SK-N-SH (cell line): ENCODE measurements at regions not wholly inside any gene's neighbourhood (a gene's known extent, or its start where the extent isn't known, plus 50 kb on each side); places are given as distances from the start of the nearest gene placed in this dataset.

Experiments
- CTCF ChIA-PET: fragments of 300-600, 350-600 bp; formaldehyde crosslinking; extraction: SDS; loops from one replicate; lab custom pipeline; 2021; lab: Yijun Ruan, JAX
- POLR2A ChIA-PET: fragments of 350-600 bp; sonication (Branson Sonifier 250); formaldehyde crosslinking; extraction: SDS; loops from one replicate; lab custom pipeline; 2020; ENCODE audit warnings: antibody characterized with exemption, inconsistent platforms; lab: Yijun Ruan, JAX
- DNase-seq: peaks from one replicate; pipeline ENCODE4 v3.0.0; 2012
- H2AFZ ChIP-seq: fragments of 200-600 bp; sonication (generic); 2 replicates; pipeline ENCODE4 v1.8.1; 2016; ENCODE audit warnings: antibody characterized with exemption, mild to moderate bottlenecking, low read depth
- H3F3A ChIP-seq: fragments of 200-600 bp; sonication (generic); replicated peaks from 2 replicates; pipeline ENCODE3; 2016; ENCODE audit warnings: antibody characterized with exemption, mild to moderate bottlenecking; ENCODE audit not compliant: insufficient read depth
- H3K27ac ChIP-seq, 2 experiments: fragments of 200-500 bp in 1 of 2; fragments of 200-600 bp in 1 of 2; sonication (Bioruptor generic) in 1 of 2; sonication (generic), shearing (Covaris generic) in 1 of 2; 2 replicates each; pipeline versions ENCODE4 v1.5.1 to v1.6.1; 2014 to 2016; ENCODE audit warnings: low read depth in 2 of 2, inconsistent platforms in 1 of 2, low read length in 1 of 2, mild to moderate bottlenecking in 1 of 2, mixed read lengths in 1 of 2
- H3K27me3 ChIP-seq: fragments of 200-600 bp; sonication (generic), shearing (Covaris generic); 2 replicates; pipeline ENCODE4 v1.6.1; 2016; ENCODE audit warnings: mixed run types; ENCODE audit not compliant: insufficient read depth
- H3K36me3 ChIP-seq, 2 experiments: fragments of 200-500 bp in 1 of 2; fragments of 200-600 bp in 1 of 2; sonication (Bioruptor generic) in 1 of 2; sonication (generic) in 1 of 2; replicated peaks in 1 of 2; 2 replicates each; pipeline versions ENCODE3 to v1.5.1; 2014 to 2016; ENCODE audit warnings: low read length in 1 of 2, mild to moderate bottlenecking in 1 of 2; ENCODE audit not compliant: insufficient read depth in 2 of 2, control insufficient read depth in 1 of 2
- H3K4me1 ChIP-seq, 2 experiments: fragments of 200-500 bp in 1 of 2; fragments of 200-600 bp in 1 of 2; sonication (Bioruptor generic) in 1 of 2; sonication (generic), shearing (Covaris generic) in 1 of 2; 2 replicates each; pipeline versions ENCODE4 v1.5.1 to v1.6.1; 2014 to 2016; ENCODE audit warnings: low read depth in 1 of 2, low read length in 1 of 2, mixed run types in 1 of 2; ENCODE audit not compliant: insufficient read depth in 2 of 2, control insufficient read depth in 1 of 2
- H3K4me2 ChIP-seq: fragments of 200-600 bp; sonication (generic), shearing (Covaris generic); 2 replicates; pipeline ENCODE4 v1.6.1; 2017; ENCODE audit warnings: mixed run types
- H3K4me3 ChIP-seq, 2 experiments: fragments of 200-500 bp in 1 of 2; fragments of 200-600 bp in 1 of 2; sonication (Bioruptor generic) in 1 of 2; sonication (generic), shearing (Covaris generic) in 1 of 2; 2 replicates each; pipeline versions ENCODE4 v1.5.1 to v1.8.1; 2014 to 2016; ENCODE audit warnings: low read depth in 2 of 2, inconsistent platforms in 1 of 2, low read length in 1 of 2, mild to moderate bottlenecking in 1 of 2, mixed read lengths in 1 of 2, moderate library complexity in 1 of 2
- H3K79me2 ChIP-seq: fragments of 200-600 bp; sonication (generic); 2 replicates; pipeline ENCODE4 v1.8.1; 2017; ENCODE audit warnings: mild to moderate bottlenecking; ENCODE audit not compliant: insufficient read depth
- H3K9ac ChIP-seq: fragments of 200-600 bp; sonication (generic); 2 replicates; pipeline ENCODE4 v1.6.1; 2017; ENCODE audit warnings: mixed run types
- H3K9me2 ChIP-seq: fragments of 200-600 bp; sonication (generic); 2 replicates; pipeline ENCODE4 v1.6.1; 2017; ENCODE audit warnings: mixed run types
- H3K9me3 ChIP-seq: fragments of 200-600 bp; sonication (generic); 2 replicates; pipeline ENCODE4 v1.6.1; 2017; ENCODE audit warnings: mixed run types, mild to moderate bottlenecking, moderate library complexity
- H4K20me1 ChIP-seq: fragments of 200-600 bp; sonication (generic); 2 replicates; pipeline ENCODE4 v1.6.1; 2017; ENCODE audit warnings: mild to moderate bottlenecking, mixed run types; ENCODE audit not compliant: insufficient read depth
- CHD2 ChIP-seq: fragments of 150-350 bp; IDR thresholded peaks from 2 replicates; pipeline ENCODE4 v1.6.1; 2018; ENCODE audit warnings: low read length; ENCODE audit not compliant: partially characterized antibody
- FOXJ3 ChIP-seq: sonication (generic); formaldehyde crosslinking; IDR thresholded peaks from 2 replicates; pipeline ENCODE4 v1.5.1; 2020; ENCODE audit warnings: mild to moderate bottlenecking, missing genetic modification reagents
- FOXM1 ChIP-seq: IDR thresholded peaks from 2 replicates; pipeline ENCODE4 v1.4.0; 2012; ENCODE audit warnings: low read depth, mild to moderate bottlenecking
- NFIC ChIP-seq: IDR thresholded peaks from 2 replicates; pipeline ENCODE4 v1.4.0; 2012; ENCODE audit warnings: borderline replicate concordance
- NRF1 ChIP-seq: IDR thresholded peaks from 2 replicates; pipeline ENCODE4 v1.6.1; 2012; ENCODE audit warnings: low read depth, mild to moderate bottlenecking, low read length
- POLR2AphosphoS5 ChIP-seq: IDR thresholded peaks from 2 replicates; pipeline ENCODE4 v1.6.1; 2012; ENCODE audit warnings: low read depth, low read length
- RAD21 ChIP-seq: IDR thresholded peaks from 2 replicates; pipeline ENCODE4 v1.6.1; 2012; ENCODE audit warnings: mild to moderate bottlenecking, low read length
- RCOR1 ChIP-seq: fragments of 150-350 bp; IDR thresholded peaks from 2 replicates; pipeline ENCODE4 v1.6.1; 2017; ENCODE audit warnings: antibody characterized with exemption, low read length
- RFX5 ChIP-seq: IDR thresholded peaks from 2 replicates; pipeline ENCODE4 v1.6.1; 2012; ENCODE audit warnings: mild to moderate bottlenecking, improper control_type of control experiment, low read length
- SIN3A ChIP-seq: IDR thresholded peaks from 2 replicates; pipeline ENCODE4 v1.6.1; 2012; ENCODE audit warnings: low read depth, mild to moderate bottlenecking, low read length, moderate library complexity, borderline replicate concordance
- WGBS: methylation state at CpG from one replicate; pipeline ENCODE4 v1.1.6; 2017; ENCODE audit warnings: low lambda C conversion rate; 5-methylcytosine and 5-hydroxymethylcytosine counted together
- TF ChIP-seq, protein P1 (sequence below): fragments of 200-600 bp; sonication (generic); IDR thresholded peaks from 2 replicates; pipeline ENCODE4 v1.6.1; 2017; ENCODE audit warnings: antibody characterized with exemption, mild to moderate bottlenecking, moderate library complexity
- TF ChIP-seq, protein P2 (sequence below): fragments of 150-350 bp; IDR thresholded peaks from 2 replicates; pipeline ENCODE4 v1.6.1; 2017; ENCODE audit warnings: antibody characterized with exemption, low read length, low read depth, borderline replicate concordance
- TF ChIP-seq, protein P3 (sequence below): IDR thresholded peaks from 2 replicates; pipeline ENCODE4 v1.6.1; 2012; ENCODE audit warnings: mild to moderate bottlenecking, low read depth, low read length, moderate library complexity
- TF ChIP-seq, protein P4 (sequence below): IDR thresholded peaks from 2 replicates; pipeline ENCODE4 v1.4.0; 2012; ENCODE audit warnings: low read depth, borderline replicate concordance

DNA sequence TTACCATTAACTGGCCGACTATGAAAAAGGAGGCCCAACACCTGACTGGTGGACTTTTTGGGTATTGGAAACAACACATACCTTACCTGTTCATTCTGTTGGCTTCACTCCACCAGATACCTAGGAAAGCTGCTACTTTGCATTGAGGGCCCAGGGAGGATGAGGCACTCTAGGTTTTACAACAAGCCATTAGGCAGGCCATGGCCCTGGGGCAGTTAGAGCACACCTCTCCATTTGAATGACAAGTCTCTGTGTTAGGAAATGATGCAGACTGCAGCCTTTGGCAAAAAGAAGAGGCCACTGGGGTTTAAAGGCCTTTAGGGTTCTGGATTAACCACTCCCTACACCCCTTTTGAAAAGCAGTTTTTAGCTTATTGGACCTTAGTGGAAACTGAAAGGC is 144.3 kb downstream of the OR2B2 start (continued):
- TF ChIP-seq, protein P1, sequence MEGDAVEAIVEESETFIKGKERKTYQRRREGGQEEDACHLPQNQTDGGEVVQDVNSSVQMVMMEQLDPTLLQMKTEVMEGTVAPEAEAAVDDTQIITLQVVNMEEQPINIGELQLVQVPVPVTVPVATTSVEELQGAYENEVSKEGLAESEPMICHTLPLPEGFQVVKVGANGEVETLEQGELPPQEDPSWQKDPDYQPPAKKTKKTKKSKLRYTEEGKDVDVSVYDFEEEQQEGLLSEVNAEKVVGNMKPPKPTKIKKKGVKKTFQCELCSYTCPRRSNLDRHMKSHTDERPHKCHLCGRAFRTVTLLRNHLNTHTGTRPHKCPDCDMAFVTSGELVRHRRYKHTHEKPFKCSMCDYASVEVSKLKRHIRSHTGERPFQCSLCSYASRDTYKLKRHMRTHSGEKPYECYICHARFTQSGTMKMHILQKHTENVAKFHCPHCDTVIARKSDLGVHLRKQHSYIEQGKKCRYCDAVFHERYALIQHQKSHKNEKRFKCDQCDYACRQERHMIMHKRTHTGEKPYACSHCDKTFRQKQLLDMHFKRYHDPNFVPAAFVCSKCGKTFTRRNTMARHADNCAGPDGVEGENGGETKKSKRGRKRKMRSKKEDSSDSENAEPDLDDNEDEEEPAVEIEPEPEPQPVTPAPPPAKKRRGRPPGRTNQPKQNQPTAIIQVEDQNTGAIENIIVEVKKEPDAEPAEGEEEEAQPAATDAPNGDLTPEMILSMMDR: no peak
- TF ChIP-seq, protein P2, sequence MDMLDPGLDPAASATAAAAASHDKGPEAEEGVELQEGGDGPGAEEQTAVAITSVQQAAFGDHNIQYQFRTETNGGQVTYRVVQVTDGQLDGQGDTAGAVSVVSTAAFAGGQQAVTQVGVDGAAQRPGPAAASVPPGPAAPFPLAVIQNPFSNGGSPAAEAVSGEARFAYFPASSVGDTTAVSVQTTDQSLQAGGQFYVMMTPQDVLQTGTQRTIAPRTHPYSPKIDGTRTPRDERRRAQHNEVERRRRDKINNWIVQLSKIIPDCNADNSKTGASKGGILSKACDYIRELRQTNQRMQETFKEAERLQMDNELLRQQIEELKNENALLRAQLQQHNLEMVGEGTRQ: no peak
- TF ChIP-seq, protein P3, sequence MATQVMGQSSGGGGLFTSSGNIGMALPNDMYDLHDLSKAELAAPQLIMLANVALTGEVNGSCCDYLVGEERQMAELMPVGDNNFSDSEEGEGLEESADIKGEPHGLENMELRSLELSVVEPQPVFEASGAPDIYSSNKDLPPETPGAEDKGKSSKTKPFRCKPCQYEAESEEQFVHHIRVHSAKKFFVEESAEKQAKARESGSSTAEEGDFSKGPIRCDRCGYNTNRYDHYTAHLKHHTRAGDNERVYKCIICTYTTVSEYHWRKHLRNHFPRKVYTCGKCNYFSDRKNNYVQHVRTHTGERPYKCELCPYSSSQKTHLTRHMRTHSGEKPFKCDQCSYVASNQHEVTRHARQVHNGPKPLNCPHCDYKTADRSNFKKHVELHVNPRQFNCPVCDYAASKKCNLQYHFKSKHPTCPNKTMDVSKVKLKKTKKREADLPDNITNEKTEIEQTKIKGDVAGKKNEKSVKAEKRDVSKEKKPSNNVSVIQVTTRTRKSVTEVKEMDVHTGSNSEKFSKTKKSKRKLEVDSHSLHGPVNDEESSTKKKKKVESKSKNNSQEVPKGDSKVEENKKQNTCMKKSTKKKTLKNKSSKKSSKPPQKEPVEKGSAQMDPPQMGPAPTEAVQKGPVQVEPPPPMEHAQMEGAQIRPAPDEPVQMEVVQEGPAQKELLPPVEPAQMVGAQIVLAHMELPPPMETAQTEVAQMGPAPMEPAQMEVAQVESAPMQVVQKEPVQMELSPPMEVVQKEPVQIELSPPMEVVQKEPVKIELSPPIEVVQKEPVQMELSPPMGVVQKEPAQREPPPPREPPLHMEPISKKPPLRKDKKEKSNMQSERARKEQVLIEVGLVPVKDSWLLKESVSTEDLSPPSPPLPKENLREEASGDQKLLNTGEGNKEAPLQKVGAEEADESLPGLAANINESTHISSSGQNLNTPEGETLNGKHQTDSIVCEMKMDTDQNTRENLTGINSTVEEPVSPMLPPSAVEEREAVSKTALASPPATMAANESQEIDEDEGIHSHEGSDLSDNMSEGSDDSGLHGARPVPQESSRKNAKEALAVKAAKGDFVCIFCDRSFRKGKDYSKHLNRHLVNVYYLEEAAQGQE: no peak
- TF ChIP-seq, all 33 proteins: peak for 0

DNA sequence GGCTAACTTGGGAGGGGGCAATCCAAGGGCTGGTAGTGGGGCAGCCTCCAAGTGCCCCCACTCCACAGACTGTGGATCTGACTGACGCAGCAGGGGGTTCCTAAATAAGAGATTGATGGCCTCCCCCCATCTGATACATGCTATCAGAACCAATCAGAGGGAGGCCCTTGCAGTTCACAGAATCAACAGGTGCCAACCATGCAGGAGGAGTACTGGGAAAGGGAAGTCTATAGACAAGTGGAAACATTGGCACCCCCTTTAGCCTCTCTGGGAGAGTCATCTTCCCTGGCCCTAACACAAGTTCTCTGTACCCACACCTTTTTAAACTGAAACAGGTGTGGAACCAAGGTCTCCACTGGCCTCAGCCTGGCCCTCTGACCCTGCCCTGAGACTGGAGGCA is 145.8 kb downstream of the OR2B2 start:
- Histone ChIP-seq H3F3A (no peaks in the 10 kb centered on the region), H3K27me3 (no peaks in the 10 kb centered on the region; the same call in 1 of the 2 replicates), H2AFZ (no peak overlapping the region), H3K36me3 (no peaks in the 10 kb centered on the region), H3K9me3 (no peaks in the 10 kb centered on the region; the same call in 1 of the 2 replicates), H3K27ac (no peak overlapping the region), H3K9me2 (no peaks in the 10 kb centered on the region), H3K9ac (no peak overlapping the region), H3K79me2 (no peaks in the 10 kb centered on the region), H4K20me1 (no peaks in the 10 kb centered on the region), H3K4me2 (no peak overlapping the region), H3K4me3 (no peak overlapping the region), H3K4me1 (no peaks in the 10 kb centered on the region)
- ChIA-PET CTCF (interaction anchor here (0.7 to 1.3 kb wide), 2 partner anchors 30 to 248 kb away, joined by 3 to 7 read pairs; no protein-coding TSS in a partner anchor), POLR2A (no interaction called here)
- TF ChIP-seq RCOR1: no peak
- TF ChIP-seq SIN3A: no peak
- TF ChIP-seq NFIC: no peak
- TF ChIP-seq RAD21: no peak
- 29% methylated on average over 1 of the region's 1 CpG for WGBS
- DNase-seq: no peak

DNA sequence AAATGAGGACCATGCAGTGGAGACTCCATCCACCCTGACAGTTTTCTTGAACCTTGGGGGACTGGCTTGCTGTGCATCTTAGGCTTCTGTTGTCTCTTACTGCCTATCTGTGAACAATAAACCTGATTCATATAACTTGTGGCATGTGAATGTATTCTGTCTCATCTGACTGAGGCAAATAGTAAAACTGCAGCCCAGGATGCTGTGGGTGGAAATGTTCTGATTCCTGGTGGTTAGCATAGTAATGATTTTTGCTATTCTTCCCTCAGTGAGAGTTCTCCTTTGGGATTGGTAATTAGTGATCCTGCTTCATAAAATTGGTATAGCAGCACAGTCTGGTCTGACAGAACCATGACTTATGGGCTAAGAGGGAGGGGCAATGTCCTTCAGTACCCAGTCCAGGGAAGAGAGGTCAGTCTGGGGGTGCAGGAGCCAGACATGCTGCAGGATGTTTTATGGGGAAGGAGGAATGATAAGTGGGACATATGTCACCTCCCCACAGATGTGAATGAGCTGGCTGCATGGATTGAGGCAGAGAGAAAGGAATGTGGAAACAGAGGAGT is 147.1 kb downstream of the OR2B2 start:
- Histone ChIP-seq H3K4me1 (no peaks in the 10 kb centered on the region; a peak in 1 of 4 replicates), H3K9ac (no peak overlapping the region), H3K4me3 (no peak overlapping the region), H3F3A (no peaks in the 10 kb centered on the region), H3K36me3 (no peaks in the 10 kb centered on the region), H3K9me2 (no peaks in the 10 kb centered on the region), H3K9me3 (no peaks in the 10 kb centered on the region; the same call in 1 of the 2 replicates), H3K4me2 (no peak overlapping the region), H3K79me2 (no peaks in the 10 kb centered on the region), H4K20me1 (no peaks in the 10 kb centered on the region), H2AFZ (no peak overlapping the region), H3K27me3 (no peaks in the 10 kb centered on the region; the same call in 1 of the 2 replicates), H3K27ac (no peak overlapping the region)
- ChIA-PET POLR2A (no interaction called here), CTCF (interaction anchor here (1.3 to 6.7 kb wide), 2 partner anchors 7 to 31 kb away, joined by 7 to 41 read pairs; no protein-coding TSS in a partner anchor)
- no peak for DNase-seq
- no peak for TF ChIP-seq RFX5
- TF ChIP-seq, protein P4, sequence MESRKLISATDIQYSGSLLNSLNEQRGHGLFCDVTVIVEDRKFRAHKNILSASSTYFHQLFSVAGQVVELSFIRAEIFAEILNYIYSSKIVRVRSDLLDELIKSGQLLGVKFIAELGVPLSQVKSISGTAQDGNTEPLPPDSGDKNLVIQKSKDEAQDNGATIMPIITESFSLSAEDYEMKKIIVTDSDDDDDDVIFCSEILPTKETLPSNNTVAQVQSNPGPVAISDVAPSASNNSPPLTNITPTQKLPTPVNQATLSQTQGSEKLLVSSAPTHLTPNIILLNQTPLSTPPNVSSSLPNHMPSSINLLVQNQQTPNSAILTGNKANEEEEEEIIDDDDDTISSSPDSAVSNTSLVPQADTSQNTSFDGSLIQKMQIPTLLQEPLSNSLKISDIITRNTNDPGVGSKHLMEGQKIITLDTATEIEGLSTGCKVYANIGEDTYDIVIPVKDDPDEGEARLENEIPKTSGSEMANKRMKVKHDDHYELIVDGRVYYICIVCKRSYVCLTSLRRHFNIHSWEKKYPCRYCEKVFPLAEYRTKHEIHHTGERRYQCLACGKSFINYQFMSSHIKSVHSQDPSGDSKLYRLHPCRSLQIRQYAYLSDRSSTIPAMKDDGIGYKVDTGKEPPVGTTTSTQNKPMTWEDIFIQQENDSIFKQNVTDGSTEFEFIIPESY: no peak
- no peak for TF ChIP-seq FOXJ3 (CRISPR knock-in tag)
- TF ChIP-seq CHD2: no peak
- TF ChIP-seq RCOR1: no peak
- TF ChIP-seq FOXM1: no peak
- no peak for TF ChIP-seq NRF1
- TF ChIP-seq, protein P2: no peak
- TF ChIP-seq POLR2AphosphoS5: no peak
